ENCODE measurements at regions not wholly inside any gene's neighbourhood (a gene's known extent, or its start where the extent isn't known, plus 50 kb on each side); places are given as distances from the start of the nearest gene placed in this dataset.

- in situ Hi-C loops (cut with MboI) (no loop called here), intact Hi-C loops (cut with micrococcal nuclease; ENCODE audit: unreplicated experiment) (loop anchor here (10.0 kb wide), 1 partner anchor 424 kb away; no protein-coding TSS in a partner anchor)
- H3K27me3 ChIP-seq (replicated peaks in 1 of 2; ENCODE audit: control insufficient read depth in 2 of 2, insufficient read depth in 2 of 2, low read length in 1 of 2): no peaks in the 10 kb centered on the region
- TF ChIP-seq NR2C1 (IDR thresholded peaks at IDR 0.05) (no peak), ESRRA (IDR thresholded peaks at IDR 0.05; ENCODE audit: low read length) (no peak), MYB (IDR thresholded peaks at IDR 0.05; ENCODE audit: borderline replicate concordance, low read depth, low read length) (no peak), NFYA (IDR thresholded peaks at IDR 0.05; ENCODE audit: borderline replicate concordance, low read depth, low read length) (no peak), ZSCAN29 (IDR thresholded peaks at IDR 0.05) (no peak)
- SMC1A ChIA-PET (ENCODE audit: uncharacterized antibody, unreplicated experiment): interaction anchor here (0.6 to 0.8 kb wide), 3 partner anchors 9 to 449 kb away, joined by 3 to 4 read pairs (median 4); no protein-coding TSS in a partner anchor
- H3K79me2 ChIP-seq (ENCODE audit: control insufficient read depth, insufficient read depth, low read length): no peaks in the 10 kb centered on the region
- H3K9ac ChIP-seq (ENCODE audit: control insufficient read depth, insufficient read depth, low read length): no peak overlapping the region
- ATAC-seq (no peak), DNase-seq (ENCODE audit: low read depth, low spot score) (no peak), FAIRE-seq (no peak)
- POLR2A ChIA-PET: interaction anchor here (0.6 kb wide), 1 partner anchor 11 kb away, joined by 3 read pairs; no protein-coding TSS in a partner anchor
- no peaks in the 10 kb centered on the region for H4K20me1 ChIP-seq (ENCODE audit: control insufficient read depth, insufficient read depth)
- no peaks in the 10 kb centered on the region for H3K36me3 ChIP-seq (ENCODE audit: control insufficient read depth in 2 of 2, insufficient read depth in 2 of 2, low read length in 1 of 2)
- no peaks in the 10 kb centered on the region for H3K9me3 ChIP-seq (replicated peaks; ENCODE audit: control insufficient read depth, insufficient read depth, low read length)
- no peak overlapping the region for H3K4me3 ChIP-seq
- no peak overlapping the region for H3K4me2 ChIP-seq (ENCODE audit: control insufficient read depth, insufficient read depth)
- WGBS (ENCODE audit: insufficient coverage, insufficient replicate concordance, low lambda C conversion rate, missing lambda C conversion rate): 62% methylated on average over 10 of the region's 10 CpGs
- no peak overlapping the region for H3K27ac ChIP-seq (ENCODE audit: control insufficient read depth, insufficient read depth)
- CTCF ChIA-PET: no interaction called here
- H2AFZ ChIP-seq (ENCODE audit: control insufficient read depth, low read depth, low read length): no peak overlapping the region
- no TSS peak for BruUV-seq (replicated peaks)
- H3K4me1 ChIP-seq (ENCODE audit: control insufficient read depth, insufficient read depth, low read length): no peaks in the 10 kb centered on the region
- RAD21 ChIA-PET (ENCODE audit: unreplicated experiment): no interaction called here
Measured at GRCh38 chr6:15158821-15159619, 86.8 kb upstream of the JARID2 start.

DNA sequence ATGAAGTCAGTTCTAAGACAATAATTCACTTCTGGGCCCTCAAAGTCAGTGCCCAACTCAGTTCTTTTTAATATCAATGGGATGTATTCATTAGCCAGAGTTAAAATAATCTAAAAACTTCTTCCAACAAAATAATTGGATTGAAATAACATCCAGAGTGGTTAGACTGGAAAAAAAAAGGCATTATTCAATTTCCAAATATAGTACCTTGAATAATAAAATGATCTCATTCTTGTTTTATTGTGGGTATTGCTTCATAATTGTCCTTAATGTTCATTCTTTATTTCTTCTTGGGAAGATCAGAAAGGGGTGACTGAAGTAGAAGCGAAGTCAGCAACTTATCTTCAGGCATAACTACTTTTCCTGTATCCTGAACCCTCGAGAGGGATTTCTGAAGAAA lies 85.1 kb upstream of the JARID2 start:
- intact Hi-C loops (cut with micrococcal nuclease; ENCODE audit: unreplicated experiment): no loop called here
- H3K9ac ChIP-seq (ENCODE audit: control insufficient read depth, insufficient read depth, low read length): no peak overlapping the region
- no peak overlapping the region for H3K27ac ChIP-seq (ENCODE audit: control insufficient read depth, insufficient read depth)
- no peaks in the 10 kb centered on the region for H3K27me3 ChIP-seq (replicated peaks in 1 of 2; ENCODE audit: control insufficient read depth in 2 of 2, insufficient read depth in 2 of 2, low read length in 1 of 2)
- 64% methylated on average over 2 of the region's 2 CpGs for WGBS (ENCODE audit: insufficient coverage, insufficient replicate concordance, low lambda C conversion rate, missing lambda C conversion rate)
- H3K36me3 ChIP-seq (ENCODE audit: control insufficient read depth in 2 of 2, insufficient read depth in 2 of 2, low read length in 1 of 2): no peaks in the 10 kb centered on the region
- ChIA-PET CTCF (no interaction called here), RAD21 (ENCODE audit: unreplicated experiment) (no interaction called here), POLR2A (no interaction called here), SMC1A (ENCODE audit: uncharacterized antibody, unreplicated experiment) (no interaction called here)
- no peak overlapping the region for H2AFZ ChIP-seq (ENCODE audit: control insufficient read depth, low read depth, low read length)
- FAIRE-seq (no peak), DNase-seq (ENCODE audit: low read depth, low spot score) (no peak), ATAC-seq (no peak)
- H4K20me1 ChIP-seq (ENCODE audit: control insufficient read depth, insufficient read depth): no peaks in the 10 kb centered on the region
- no TSS peak for BruUV-seq (replicated peaks)
- H3K4me2 ChIP-seq (ENCODE audit: control insufficient read depth, insufficient read depth): no peak overlapping the region
- H3K9me3 ChIP-seq (replicated peaks; ENCODE audit: control insufficient read depth, insufficient read depth, low read length): no peaks in the 10 kb centered on the region
- in situ Hi-C loops (cut with MboI): no loop called here
- no peaks in the 10 kb centered on the region for H3K4me1 ChIP-seq (ENCODE audit: control insufficient read depth, insufficient read depth, low read length)
- H3K4me3 ChIP-seq: no peak overlapping the region
- no peaks in the 10 kb centered on the region for H3K79me2 ChIP-seq (ENCODE audit: control insufficient read depth, insufficient read depth, low read length)
- TF ChIP-seq, protein P1, sequence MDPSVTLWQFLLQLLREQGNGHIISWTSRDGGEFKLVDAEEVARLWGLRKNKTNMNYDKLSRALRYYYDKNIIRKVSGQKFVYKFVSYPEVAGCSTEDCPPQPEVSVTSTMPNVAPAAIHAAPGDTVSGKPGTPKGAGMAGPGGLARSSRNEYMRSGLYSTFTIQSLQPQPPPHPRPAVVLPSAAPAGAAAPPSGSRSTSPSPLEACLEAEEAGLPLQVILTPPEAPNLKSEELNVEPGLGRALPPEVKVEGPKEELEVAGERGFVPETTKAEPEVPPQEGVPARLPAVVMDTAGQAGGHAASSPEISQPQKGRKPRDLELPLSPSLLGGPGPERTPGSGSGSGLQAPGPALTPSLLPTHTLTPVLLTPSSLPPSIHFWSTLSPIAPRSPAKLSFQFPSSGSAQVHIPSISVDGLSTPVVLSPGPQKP (IDR thresholded peaks at IDR 0.05; ENCODE audit: low read depth, low read length): no peak
- TF ChIP-seq E2F8 (IDR thresholded peaks at IDR 0.05; ENCODE audit: low read depth, partially characterized antibody): no peak
- TF ChIP-seq EZH2 (IDR thresholded peaks at IDR 0.05; ENCODE audit: borderline replicate concordance, control insufficient read depth, low read depth, low read length): no peak
- TF ChIP-seq KAT2A (conservative IDR thresholded peaks at IDR 0.05; ENCODE audit: control insufficient read depth, low read depth, low read length): no peak
- no peak for TF ChIP-seq JUNB (IDR thresholded peaks at IDR 0.05)
- TF ChIP-seq SMC3 (IDR thresholded peaks at IDR 0.05; ENCODE audit: borderline replicate concordance, low read length): no peak
- no peak for TF ChIP-seq NFXL1 (IDR thresholded peaks at IDR 0.05; ENCODE audit: borderline replicate concordance)
- no peak for TF ChIP-seq RAD51 (IDR thresholded peaks at IDR 0.05)
- TF ChIP-seq SMAD1 (IDR thresholded peaks at IDR 0.05; ENCODE audit: low read depth, partially characterized antibody): no peak
- no peak for TF ChIP-seq HDGF (IDR thresholded peaks at IDR 0.05)

All from GM12878 (cell line).